HepG2 (cell line): ENCODE measurements at regions not wholly inside any gene's neighbourhood (a gene's known extent, or its start where the extent isn't known, plus 50 kb on each side); places are given as distances from the start of the nearest gene placed in this dataset.

Source experiments
- ATAC-seq: fragments of 200-7000 bp; cut with Tn5 transposase; 3 replicates; pipeline ENCODE4 v1.9.1; 2020; ENCODE audit warnings: mild to moderate bottlenecking, moderate library complexity
- BruUV-seq: library from RNA; stranded (reverse); fragments of 400-500 nt; replicated peaks from 2 replicates; lab custom pipeline; 2021; lab: Mats Ljungman, UMichigan
- CTCF ChIA-PET: fragments of 300-600 bp; formaldehyde crosslinking; extraction: SDS; loops from one replicate; lab custom pipeline; 2021; ENCODE audit warnings: low total read pairs, inconsistent platforms, low intra/inter-chr PET ratio; lab: Yijun Ruan, JAX
- POLR2A ChIA-PET: fragments of 350-600 bp; sonication (Branson Sonifier 250); formaldehyde crosslinking; loops from one replicate; lab custom pipeline; 2020; ENCODE audit warnings: antibody characterized with exemption, inconsistent platforms; lab: Yijun Ruan, JAX
- DNase-seq: peaks from one replicate; pipeline ENCODE4 v3.0.0-alpha.2; 2015; ENCODE audit warnings: low spot score
- FAIRE-seq: peaks from 3 replicates; lab custom pipeline; 2011; peaks lifted over from hg19 to GRCh38; lab: Jason Lieb, UNC
- H2AFZ ChIP-seq: one replicate; pipeline ENCODE4 v1.6.1; 2011; ENCODE audit warnings: low read length, inconsistent platforms
- H3K27ac ChIP-seq: fragments of 300-600 bp; 3 replicates; pipeline ENCODE4 v1.8.0; 2011; ENCODE audit warnings: mixed run types, mild to moderate bottlenecking, mixed read lengths, low read length, inconsistent platforms; ENCODE audit not compliant: insufficient read depth; ENCODE audit errors: extremely low read length
- H3K27me3 ChIP-seq, 2 experiments: fragments of 200-600 bp in 1 of 2; 2 replicates in 1 of 2; 3 replicates in 1 of 2; pipeline versions ENCODE4 v1.6.0 to v1.8.0; 2011; ENCODE audit warnings: low read length in 2 of 2, mild to moderate bottlenecking in 2 of 2, moderate library complexity in 2 of 2, inconsistent platforms in 1 of 2; ENCODE audit not compliant: insufficient read depth in 2 of 2, control insufficient read depth in 1 of 2
- H3K36me3 ChIP-seq, 2 experiments: fragments of 200-600 bp in 1 of 2; replicated peaks in 1 of 2; 2 replicates in 1 of 2; 3 replicates in 1 of 2; pipeline versions ENCODE4 v1.5.1 to v1.8.0; 2011; ENCODE audit warnings: low read length in 2 of 2, inconsistent platforms in 1 of 2; ENCODE audit not compliant: insufficient read depth in 2 of 2, control insufficient read depth in 1 of 2
- H3K4me1 ChIP-seq: 2 replicates; pipeline ENCODE4 v1.5.1; 2012; ENCODE audit warnings: low read length, inconsistent platforms; ENCODE audit not compliant: insufficient read depth
- H3K4me2 ChIP-seq: 2 replicates; pipeline ENCODE4 v1.6.0; 2011; ENCODE audit warnings: low read depth, low read length, inconsistent platforms
- H3K4me3 ChIP-seq, 3 experiments: fragments of 200-600 bp in 1 of 3; sonication (generic), shearing (Covaris generic) in 1 of 3; replicated peaks in 1 of 3; 2 replicates each; pipeline ENCODE4 v1.5.1; 2011 to 2016; ENCODE audit warnings: low read length in 3 of 3, inconsistent platforms in 2 of 3, low read depth in 2 of 3, mild to moderate bottlenecking in 2 of 3, control low read depth in 1 of 3, mixed read lengths in 1 of 3; ENCODE audit not compliant: insufficient read depth in 1 of 3
- H3K79me2 ChIP-seq: one replicate; pipeline ENCODE4 v1.6.1; 2011; ENCODE audit warnings: low read length, inconsistent platforms; ENCODE audit not compliant: insufficient read depth
- H3K9ac ChIP-seq: 2 replicates; pipeline ENCODE4 v1.6.0; 2011; ENCODE audit warnings: mild to moderate bottlenecking, low read depth, low read length, inconsistent platforms; ENCODE audit not compliant: insufficient read depth
- H3K9me3 ChIP-seq: 2 replicates; pipeline ENCODE4 v1.5.1; 2012; ENCODE audit warnings: mild to moderate bottlenecking, low read length
- H4K20me1 ChIP-seq: 2 replicates; pipeline ENCODE4 v1.6.0; 2011; ENCODE audit warnings: inconsistent platforms, mild to moderate bottlenecking, low read length, moderate library complexity; ENCODE audit not compliant: insufficient read depth
- AHDC1 ChIP-seq: sonication (generic); formaldehyde crosslinking; IDR thresholded peaks from 2 replicates; pipeline ENCODE4 v1.5.1; 2020; ENCODE audit warnings: mild to moderate bottlenecking, missing genetic modification reagents, borderline replicate concordance
- CTCF ChIP-seq: sonication (generic); formaldehyde crosslinking; IDR thresholded peaks from 2 replicates; pipeline ENCODE4 v1.5.0; 2020; ENCODE audit warnings: mild to moderate bottlenecking, missing genetic modification reagents, moderate library complexity
- GABPA ChIP-seq, 2 experiments: IDR thresholded peaks; 2 replicates each; pipeline ENCODE4 v1.6.1; 2011 to 2016; ENCODE audit warnings: low read depth in 2 of 2, low read length in 1 of 2, missing biosample characterization in 1 of 2, missing genetic modification characterization in 1 of 2
- KLF13 ChIP-seq: sonication (generic); formaldehyde crosslinking; IDR thresholded peaks from 2 replicates; pipeline ENCODE4 v1.4.0; 2020; ENCODE audit warnings: mild to moderate bottlenecking, missing genetic modification reagents
- NCOA2 ChIP-seq: sonication (generic); formaldehyde crosslinking; IDR thresholded peaks from 2 replicates; pipeline ENCODE4 v1.8.0; 2022; ENCODE audit warnings: inconsistent platforms
- PITX1 ChIP-seq: sonication (generic); formaldehyde crosslinking; IDR thresholded peaks from 2 replicates; pipeline ENCODE4 v1.5.1; 2020; ENCODE audit warnings: mild to moderate bottlenecking, missing genetic modification reagents
- SMC3 ChIP-seq: IDR thresholded peaks from 2 replicates; pipeline ENCODE4 v1.6.1; 2011; ENCODE audit warnings: low read length, improper control_type of control experiment
- TCF7 ChIP-seq: sonication (generic); IDR thresholded peaks from 2 replicates; pipeline ENCODE4 v1.6.1; 2016; ENCODE audit warnings: antibody characterized with exemption, low read depth
- ZNF101 ChIP-seq: sonication (generic); formaldehyde crosslinking; IDR thresholded peaks from 2 replicates; pipeline ENCODE4 v1.4.0; 2020; ENCODE audit warnings: mild to moderate bottlenecking, low read depth, missing genetic modification reagents, borderline replicate concordance
- ZNF296 ChIP-seq: sonication (generic); formaldehyde crosslinking; conservative IDR thresholded peaks from 2 replicates; pipeline ENCODE4 v1.5.0; 2020; ENCODE audit warnings: mild to moderate bottlenecking, missing genetic modification reagents
- ZNF629 ChIP-seq: sonication (generic); formaldehyde crosslinking; conservative IDR thresholded peaks from 2 replicates; pipeline ENCODE4 v1.5.0; 2020; ENCODE audit warnings: missing genetic modification reagents
- ZNF652 ChIP-seq: IDR thresholded peaks from 2 replicates; pipeline ENCODE4 v1.6.1; 2016; ENCODE audit warnings: low read depth, borderline replicate concordance
- whole genome bisulfite sequencing: methylation state at CpG from one replicate; pipeline ENCODE4 v1.1.6; 2017; ENCODE audit warnings: low lambda C conversion rate; 5-methylcytosine and 5-hydroxymethylcytosine counted together
- in situ Hi-C: cut with HindIII; loops from 2 replicates; pipeline ENCODE4 v1.10.0; 2017; ENCODE audit warnings: low pct_unique_long_range_greater_than_20kb; ENCODE audit not compliant: extremely low pct_ligation_motif_present
- intact Hi-C: fragments of 100-400 bp; cut with micrococcal nuclease; formaldehyde crosslinking; loops from one replicate; pipeline ENCODE4 v1.10.0; 2022; ENCODE audit not compliant: unreplicated experiment
- TF ChIP-seq, protein P1 (sequence below): sonication (generic); formaldehyde crosslinking; IDR thresholded peaks from 2 replicates; pipeline ENCODE4 v1.4.0; 2020; ENCODE audit warnings: mild to moderate bottlenecking, missing genetic modification reagents

DNA sequence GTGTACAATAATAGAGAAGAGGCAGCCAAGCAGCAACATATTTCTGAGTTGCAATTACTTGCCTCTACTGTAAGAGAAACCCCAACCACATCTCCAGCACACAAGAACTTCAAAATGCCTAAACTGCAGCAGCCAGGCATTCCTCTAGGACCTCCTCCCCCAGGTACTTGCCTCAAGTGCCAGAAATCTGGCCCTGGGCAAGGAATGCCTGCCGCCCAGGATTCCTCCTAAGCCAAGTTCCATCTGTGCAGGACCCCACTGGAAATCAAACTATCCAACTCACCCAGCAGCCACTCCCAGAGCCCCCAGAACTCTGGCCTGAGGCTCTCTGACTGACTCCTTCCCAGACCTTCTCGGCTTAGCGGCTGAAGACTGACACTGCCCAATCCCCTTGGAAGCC lies 336.8 kb upstream of the RGMB start:
- no peaks in the 10 kb centered on the region for H3K36me3 ChIP-seq
- H3K27ac ChIP-seq, result no peak overlapping the region
- TF ChIP-seq PITX1 (CRISPR knock-in tag) (no peak), CTCF (CRISPR knock-in tag) (no peak), ZNF629 (no peak), TCF7 (no peak), NCOA2 (CRISPR knock-in tag) (no peak), ZNF296 (no peak), GABPA (IDR thresholded peaks at IDR 0.05; ENCODE audit: low read depth, low read length) (no peak), GABPA (CRISPR knock-in tag; IDR thresholded peaks at IDR 0.05; ENCODE audit: low read depth) (no peak)
- in situ Hi-C loops (no loop called here), intact Hi-C loops (no loop called here)
- no peaks in the 10 kb centered on the region for H3K79me2 ChIP-seq
- H3K4me1 ChIP-seq, result no peaks in the 10 kb centered on the region
- H3K27me3 ChIP-seq, result no peaks in the 10 kb centered on the region
- POLR2A ChIA-PET, result no interaction called here
- H3K9me3 ChIP-seq, result peaks cover 8% of the 10 kb centered on the region; the same call in 1 of the 2 replicates
- ATAC-seq (no peak), DNase-seq (no peak), FAIRE-seq (no peak)
- BruUV-seq, result no TSS peak
- 40% methylated on average over 2 of the region's 3 CpGs for whole genome bisulfite sequencing
- no peak overlapping the region for H3K4me3 ChIP-seq
- H2AFZ ChIP-seq, result no peak overlapping the region
- H3K9ac ChIP-seq, result no peak overlapping the region
- CTCF ChIA-PET, result no interaction called here
- H3K4me2 ChIP-seq, result no peak overlapping the region
- no peaks in the 10 kb centered on the region for H4K20me1 ChIP-seq

- intact Hi-C loops, result no loop called here
- Histone ChIP-seq H3K27me3 (no peaks in the 10 kb centered on the region), H2AFZ (no peak overlapping the region), H3K27ac (no peak overlapping the region), H4K20me1 (no peaks in the 10 kb centered on the region), H3K4me3 (no peak overlapping the region), H3K36me3 (no peaks in the 10 kb centered on the region), H3K4me2 (no peak overlapping the region), H3K9me3 (peaks cover 17% of the 10 kb centered on the region), H3K9ac (no peak overlapping the region), H3K79me2 (no peaks in the 10 kb centered on the region), H3K4me1 (no peaks in the 10 kb centered on the region)
- no CpG with 5 or more reads among the region's 1 CpG for WGBS
- DNase-seq (no peak), ATAC-seq (no peak), FAIRE-seq (no peak)
- TF ChIP-seq ZNF652 (CRISPR knock-in tag) (no peak), ZNF101 (CRISPR knock-in tag) (no peak), KLF13 (CRISPR knock-in tag) (no peak), SMC3 (no peak), AHDC1 (CRISPR knock-in tag) (no peak)
- TF ChIP-seq, protein P1, sequence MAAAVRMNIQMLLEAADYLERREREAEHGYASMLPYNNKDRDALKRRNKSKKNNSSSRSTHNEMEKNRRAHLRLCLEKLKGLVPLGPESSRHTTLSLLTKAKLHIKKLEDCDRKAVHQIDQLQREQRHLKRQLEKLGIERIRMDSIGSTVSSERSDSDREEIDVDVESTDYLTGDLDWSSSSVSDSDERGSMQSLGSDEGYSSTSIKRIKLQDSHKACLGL (CRISPR knock-in tag), result no peak
- in situ Hi-C loops, result no loop called here
- no TSS peak for BruUV-seq
- POLR2A ChIA-PET, result no interaction called here
- CTCF ChIA-PET, result no interaction called here
Measured at GRCh38 chr5:98442448-98442847, 331.0 kb upstream of the RGMB start.
